BLaER1 (cell line): ENCODE measurements at regions not wholly inside any gene's neighbourhood (a gene's known extent, or its start where the extent isn't known, plus 50 kb on each side); places are given as distances from the start of the nearest gene placed in this dataset.
A peak's percentile ranks its signal among the peaks of the same experiment; 100 is the strongest.

Source experiments
- H3K27ac ChIP-seq: shearing (Covaris generic); formaldehyde crosslinking; 2 replicates; pipeline ENCODE4 v1.8.1; 2022
- H3K27me3 ChIP-seq: shearing (Covaris generic); formaldehyde crosslinking; 2 replicates; pipeline ENCODE4 v1.8.1; 2022
- H3K36me3 ChIP-seq: shearing (Covaris generic); formaldehyde crosslinking; 2 replicates; pipeline ENCODE4 v1.8.1; 2022
- H3K4me1 ChIP-seq: shearing (Covaris generic); formaldehyde crosslinking; 2 replicates; pipeline ENCODE4 v1.8.1; 2022
- H3K4me2 ChIP-seq: shearing (Covaris generic); formaldehyde crosslinking; 2 replicates; pipeline ENCODE4 v1.8.1; 2022
- H3K4me3 ChIP-seq: shearing (Covaris generic); formaldehyde crosslinking; 2 replicates; pipeline ENCODE4 v1.8.1; 2022
- H3K9ac ChIP-seq: shearing (Covaris generic); formaldehyde crosslinking; 2 replicates; pipeline ENCODE4 v1.8.1; 2022
- H3K9me3 ChIP-seq: shearing (Covaris generic); formaldehyde crosslinking; 2 replicates; pipeline ENCODE4 v1.8.1; 2022
- H4K20me1 ChIP-seq: shearing (Covaris generic); formaldehyde crosslinking; 2 replicates; pipeline ENCODE4 v1.8.1; 2022
- Cebpa-rat ChIP-seq: shearing (Covaris generic); IDR thresholded peaks from 2 replicates; pipeline ENCODE4 v1.8.1; 2022

DNA sequence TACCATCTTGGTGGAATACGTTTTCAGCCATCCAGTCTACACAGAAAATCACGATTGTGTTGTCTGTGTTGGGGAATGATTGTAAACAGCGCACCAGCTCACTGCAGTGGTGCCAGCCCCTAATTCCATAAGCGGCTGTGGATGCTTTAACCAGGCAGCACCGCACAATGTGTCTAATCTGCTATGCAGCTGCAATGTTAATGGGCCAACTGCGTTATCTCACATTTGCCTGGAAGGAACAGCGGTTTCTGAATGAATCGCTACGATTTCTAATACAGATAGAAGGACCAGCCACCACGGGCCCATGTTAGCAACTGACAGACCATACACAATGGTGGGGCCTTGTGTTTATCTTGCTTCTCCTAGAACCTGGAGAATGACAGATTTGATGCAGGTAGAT is 384.5 kb upstream of the KIRREL3 start:
- H3K4me2 ChIP-seq, result no peak overlapping the region
- H4K20me1 ChIP-seq, result no peaks in the 10 kb centered on the region
- no peaks in the 10 kb centered on the region for H3K36me3 ChIP-seq
- H3K4me1 ChIP-seq, result no peaks in the 10 kb centered on the region
- no peak overlapping the region for H3K4me3 ChIP-seq
- H3K9ac ChIP-seq, result no peak overlapping the region
- no peak for TF ChIP-seq Cebpa-rat
- no peaks in the 10 kb centered on the region for H3K27me3 ChIP-seq
- H3K9me3 ChIP-seq, result no peaks in the 10 kb centered on the region
- H3K27ac ChIP-seq, result no peak overlapping the region

DNA sequence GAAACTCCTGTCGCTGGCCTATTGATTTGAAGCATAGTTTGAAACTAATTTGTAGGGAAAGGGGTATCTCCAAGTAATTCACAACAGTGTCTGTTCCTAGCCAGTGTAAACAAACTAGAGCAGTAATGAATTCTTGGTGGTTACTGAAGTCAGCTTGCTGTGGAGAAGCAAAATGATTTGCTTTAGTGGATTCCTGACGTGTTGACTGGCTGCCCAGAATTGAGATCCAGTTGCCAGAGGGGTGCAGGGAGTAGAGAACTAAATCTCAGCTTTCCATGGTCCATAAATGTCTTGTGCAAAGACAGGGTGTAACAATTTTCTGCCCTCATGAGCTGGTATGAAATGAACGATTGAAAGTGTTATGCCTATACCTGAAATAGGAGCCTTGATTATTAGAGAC is 382.5 kb upstream of the KIRREL3 start:
- Histone ChIP-seq H3K27ac (no peak overlapping the region), H3K4me1 (no peaks in the 10 kb centered on the region), H3K9me3 (no peaks in the 10 kb centered on the region), H3K4me2 (no peak overlapping the region), H3K36me3 (no peaks in the 10 kb centered on the region), H3K9ac (no peak overlapping the region), H4K20me1 (no peaks in the 10 kb centered on the region), H3K4me3 (no peak overlapping the region), H3K27me3 (no peaks in the 10 kb centered on the region)
- no peak for TF ChIP-seq Cebpa-rat

DNA sequence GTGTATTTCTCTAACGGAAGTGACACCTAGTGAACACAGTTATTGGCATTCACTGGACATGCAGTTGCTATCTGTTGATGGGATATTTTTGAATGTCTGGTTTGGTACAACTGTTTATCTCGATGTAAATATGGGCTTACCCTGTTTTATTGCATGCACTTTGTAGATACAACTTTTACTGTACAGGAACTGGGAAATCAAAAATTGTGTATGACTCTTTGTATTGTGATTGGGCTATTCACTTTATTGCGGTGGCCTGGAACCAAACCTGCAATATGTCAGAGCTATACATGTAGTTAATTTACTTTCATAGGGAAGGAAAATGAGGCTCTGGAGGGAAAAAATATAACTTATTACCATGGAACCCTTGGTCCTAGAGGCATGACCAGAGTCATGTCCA is 380.7 kb upstream of the KIRREL3 start:
- Histone ChIP-seq H3K4me1 (no peaks in the 10 kb centered on the region), H3K9ac (no peak overlapping the region), H3K4me3 (no peak overlapping the region), H3K36me3 (no peaks in the 10 kb centered on the region), H4K20me1 (no peaks in the 10 kb centered on the region), H3K9me3 (no peaks in the 10 kb centered on the region), H3K4me2 (no peak overlapping the region), H3K27me3 (no peaks in the 10 kb centered on the region), H3K27ac (no peak overlapping the region)
- TF ChIP-seq Cebpa-rat, result no peak

DNA sequence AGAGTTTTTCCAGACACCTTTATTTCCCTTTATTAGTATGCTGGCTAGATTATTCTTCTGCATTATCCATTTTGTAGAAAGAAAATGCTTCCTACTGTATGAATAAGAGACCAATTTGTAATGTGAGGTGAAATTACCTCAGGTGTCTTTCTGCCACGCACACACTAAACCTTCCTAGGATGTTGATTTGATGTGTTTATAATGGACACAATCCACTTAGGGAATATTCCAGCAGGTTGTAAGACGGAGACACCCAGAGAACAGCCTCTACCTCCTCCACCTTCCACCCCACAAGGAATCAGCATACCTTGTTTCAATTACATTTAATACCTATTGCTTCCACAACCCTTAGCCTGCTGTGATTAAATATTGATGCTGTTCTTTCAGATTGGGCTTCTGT is 379.1 kb upstream of the KIRREL3 start:
- Histone ChIP-seq H3K9me3 (no peaks in the 10 kb centered on the region), H3K27me3 (no peaks in the 10 kb centered on the region), H3K4me2 (no peak overlapping the region), H3K27ac (no peak overlapping the region), H4K20me1 (no peaks in the 10 kb centered on the region), H3K36me3 (no peaks in the 10 kb centered on the region), H3K4me3 (no peak overlapping the region), H3K4me1 (no peaks in the 10 kb centered on the region), H3K9ac (no peak overlapping the region)
- TF ChIP-seq Cebpa-rat, result no peak

DNA sequence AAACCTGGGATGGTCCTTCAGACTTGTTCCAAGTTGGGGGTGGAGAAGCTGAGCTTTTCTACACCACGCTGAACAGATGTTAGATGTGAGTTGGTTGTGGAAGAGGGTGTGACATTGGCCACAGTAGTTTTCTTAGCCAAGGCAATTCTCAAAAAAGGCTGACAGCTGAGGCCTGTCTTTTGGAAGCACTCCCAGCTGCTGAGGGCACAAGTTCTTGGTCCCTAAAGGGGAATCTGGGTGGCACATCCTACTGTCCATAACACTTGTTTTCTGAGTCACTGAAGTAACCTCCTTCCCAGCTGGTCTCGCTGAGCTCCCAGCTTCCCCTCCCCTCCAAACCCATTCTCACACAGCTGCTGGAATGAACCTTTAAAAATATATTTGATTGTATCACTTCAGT is 375.7 kb upstream of the KIRREL3 start:
- Histone ChIP-seq H3K27me3 (no peaks in the 10 kb centered on the region), H3K4me1 (no peaks in the 10 kb centered on the region), H3K36me3 (no peaks in the 10 kb centered on the region), H3K27ac (no peak overlapping the region), H3K4me3 (no peak overlapping the region), H4K20me1 (no peaks in the 10 kb centered on the region), H3K9ac (no peak overlapping the region), H3K4me2 (no peak overlapping the region), H3K9me3 (no peaks in the 10 kb centered on the region)
- no peak for TF ChIP-seq Cebpa-rat

DNA sequence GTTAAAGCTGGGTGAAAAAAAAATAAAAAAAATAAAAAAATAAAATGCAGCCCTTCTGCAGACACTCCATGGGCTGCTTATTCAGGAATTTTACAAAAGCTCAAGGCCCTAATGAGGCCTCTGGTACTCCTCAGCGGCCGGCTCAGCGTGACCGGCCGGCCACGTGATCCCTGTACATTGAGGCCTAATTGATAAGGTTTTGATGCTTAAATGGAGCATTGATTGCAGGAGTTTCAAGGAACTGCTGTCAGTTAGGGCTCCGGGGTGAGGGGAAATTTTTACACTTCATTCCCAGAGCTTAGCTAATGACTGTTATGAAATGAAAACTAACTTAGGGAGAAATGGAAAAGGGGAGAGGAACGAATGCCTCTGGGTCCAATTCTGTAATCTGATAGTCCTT is 368.8 kb upstream of the KIRREL3 start:
- Histone ChIP-seq H3K27me3 (no peaks in the 10 kb centered on the region), H3K27ac (no peak overlapping the region), H3K9me3 (no peaks in the 10 kb centered on the region), H4K20me1 (no peaks in the 10 kb centered on the region), H3K4me2 (no peak overlapping the region), H3K4me1 (no peaks in the 10 kb centered on the region), H3K9ac (no peak overlapping the region), H3K4me3 (no peak overlapping the region), H3K36me3 (no peaks in the 10 kb centered on the region)
- TF ChIP-seq Cebpa-rat, result no peak

DNA sequence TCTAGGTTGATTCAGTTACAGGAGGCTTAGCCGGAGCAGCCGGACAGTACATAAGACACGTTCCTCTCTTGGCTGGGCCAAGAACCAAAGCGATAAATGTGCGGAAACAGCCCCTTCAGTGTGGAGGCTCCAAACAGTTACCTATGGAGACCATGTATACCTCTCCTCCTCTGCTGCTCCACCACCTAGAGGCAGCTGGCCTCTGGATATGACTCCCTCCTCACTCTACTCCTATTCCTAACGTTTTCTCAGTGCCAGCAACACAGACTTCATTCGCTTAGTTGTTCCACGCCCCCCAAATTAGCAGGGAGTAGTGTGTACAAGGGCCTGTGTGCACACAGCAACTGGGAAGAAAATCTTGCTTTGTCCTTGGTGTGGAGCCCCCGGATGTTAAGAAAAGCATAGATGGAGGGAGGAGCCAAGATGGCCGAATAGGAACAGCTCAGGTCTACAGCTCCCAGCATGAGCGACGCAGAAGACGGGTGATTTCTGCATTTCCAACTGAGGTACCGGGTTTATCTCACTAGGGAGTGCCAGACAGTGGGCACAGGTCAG is 362.3 kb upstream of the KIRREL3 start:
- Histone ChIP-seq H3K4me2 (no peak overlapping the region), H4K20me1 (no peaks in the 10 kb centered on the region), H3K4me3 (no peak overlapping the region), H3K27me3 (no peaks in the 10 kb centered on the region), H3K9ac (no peak overlapping the region), H3K4me1 (no peaks in the 10 kb centered on the region), H3K27ac (no peak overlapping the region), H3K36me3 (no peaks in the 10 kb centered on the region), H3K9me3 (no peaks in the 10 kb centered on the region)
- TF ChIP-seq Cebpa-rat, result no peak

DNA sequence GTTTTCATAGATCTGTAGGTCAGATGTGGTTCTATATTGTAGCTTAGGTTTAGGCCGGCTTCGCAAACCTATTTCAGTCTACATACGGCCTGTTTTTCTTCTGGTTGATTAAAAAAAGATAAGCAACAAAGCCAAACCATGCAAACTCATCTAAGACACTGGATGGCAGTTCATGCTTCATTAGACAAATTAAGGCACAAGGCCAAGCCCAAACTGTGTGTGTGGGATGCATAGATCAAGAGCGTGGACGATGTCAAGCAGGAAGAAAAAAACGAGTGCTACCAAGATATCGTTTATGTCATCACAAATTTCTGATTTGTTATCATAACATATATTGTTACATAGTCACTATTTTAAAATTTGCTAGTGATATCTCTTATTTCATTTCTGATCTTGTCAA is 357.6 kb upstream of the KIRREL3 start:
- Histone ChIP-seq H3K36me3 (no peaks in the 10 kb centered on the region), H3K4me3 (no peak overlapping the region), H3K27ac (no peak overlapping the region), H4K20me1 (no peaks in the 10 kb centered on the region), H3K4me1 (no peaks in the 10 kb centered on the region), H3K27me3 (no peaks in the 10 kb centered on the region), H3K9ac (no peak overlapping the region), H3K9me3 (no peaks in the 10 kb centered on the region), H3K4me2 (no peak overlapping the region)
- no peak for TF ChIP-seq Cebpa-rat

DNA sequence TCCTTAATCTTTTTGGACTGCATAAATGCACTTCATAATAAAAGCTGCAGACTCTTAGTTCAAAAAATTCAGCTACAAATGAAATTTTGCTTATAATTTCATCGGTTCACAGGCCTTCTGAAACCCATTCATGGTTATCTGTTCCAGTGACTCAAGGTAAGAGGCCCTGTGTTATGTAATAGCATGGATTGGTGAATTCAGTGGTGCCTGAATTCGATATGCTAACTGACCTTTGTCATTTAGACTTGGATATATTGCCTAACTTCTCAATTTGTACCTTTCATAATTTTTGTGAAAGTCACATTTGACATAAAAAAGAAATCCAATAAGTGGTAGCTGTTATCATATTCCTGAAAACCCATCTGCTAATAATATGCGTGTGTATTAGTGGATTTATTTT is 349.9 kb upstream of the KIRREL3 start:
- peaks cover 13% of the 10 kb centered on the region for H3K9me3 ChIP-seq
- no peak overlapping the region for H3K4me2 ChIP-seq
- H3K9ac ChIP-seq, result no peak overlapping the region
- H3K27me3 ChIP-seq, result no peaks in the 10 kb centered on the region
- no peak for TF ChIP-seq Cebpa-rat
- no peaks in the 10 kb centered on the region for H3K36me3 ChIP-seq
- H3K4me1 ChIP-seq, result no peaks in the 10 kb centered on the region
- H4K20me1 ChIP-seq, result no peaks in the 10 kb centered on the region
- no peak overlapping the region for H3K4me3 ChIP-seq
- no peak overlapping the region for H3K27ac ChIP-seq

DNA sequence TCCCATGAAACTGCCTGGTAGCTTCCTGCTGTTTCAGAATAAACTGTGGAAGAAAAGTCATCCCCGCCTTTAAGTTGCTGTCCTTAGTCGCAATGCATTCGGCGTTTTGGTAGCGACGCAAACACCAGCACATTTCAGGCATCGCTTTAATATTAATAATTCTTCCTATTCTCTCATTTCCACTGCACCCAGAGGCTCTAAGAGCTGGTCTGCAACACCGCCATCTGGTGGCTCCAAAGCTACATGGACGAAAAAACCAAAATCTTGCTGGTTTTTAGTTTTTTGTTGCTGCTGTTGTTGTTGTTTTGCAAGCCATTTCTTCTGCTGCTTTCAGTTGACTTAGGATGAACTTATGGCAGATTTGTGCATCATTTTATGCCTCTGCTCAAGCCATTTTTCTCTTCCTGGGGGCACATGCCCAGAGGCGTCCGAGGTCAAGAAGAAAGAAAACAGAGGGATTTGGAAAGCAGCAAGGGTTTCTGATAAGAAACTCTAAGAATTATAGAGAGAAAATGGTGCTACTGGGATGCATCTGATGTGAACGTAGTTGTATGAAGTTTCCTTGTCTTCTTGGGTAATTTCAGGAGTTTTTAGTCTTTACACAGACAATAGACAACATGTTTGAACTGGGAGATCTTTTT is 345.4 kb upstream of the KIRREL3 start:
- no peak overlapping the region for H3K4me3 ChIP-seq

DNA sequence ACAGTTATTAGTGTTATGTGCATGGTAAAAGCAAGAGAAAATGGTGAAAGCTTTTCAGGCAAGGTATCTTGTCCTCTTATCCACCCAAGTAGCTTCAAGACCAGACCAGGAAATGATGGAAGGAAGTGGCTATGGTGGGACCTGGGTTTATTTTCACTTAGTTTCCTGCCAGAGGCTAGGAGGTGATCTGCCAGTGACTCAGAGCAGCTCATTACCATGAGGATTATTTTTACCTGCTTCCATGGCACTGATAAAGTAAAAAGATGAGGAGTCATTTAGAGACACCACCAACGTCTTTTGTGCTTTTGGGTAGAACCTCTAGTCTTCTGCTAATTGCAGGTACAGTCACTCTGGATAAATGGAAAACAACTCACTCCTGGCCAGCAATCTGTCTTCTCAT is 339.9 kb upstream of the KIRREL3 start:
- Histone ChIP-seq H3K36me3 (no peaks in the 10 kb centered on the region), H3K4me3 (no peak overlapping the region), H3K9me3 (no peaks in the 10 kb centered on the region), H4K20me1 (no peaks in the 10 kb centered on the region), H3K27ac (no peak overlapping the region), H3K27me3 (no peaks in the 10 kb centered on the region), H3K9ac (no peak overlapping the region), H3K4me2 (peak overlapping the region; percentile 45), H3K4me1 (peaks cover 7% of the 10 kb centered on the region)
- no peak for TF ChIP-seq Cebpa-rat

More for the DNA sequence above, 345.4 kb upstream of the KIRREL3 start:
- TF ChIP-seq Cebpa-rat, result no peak
- Histone ChIP-seq H4K20me1 (no peaks in the 10 kb centered on the region), H3K4me2 (no peak overlapping the region), H3K27me3 (no peaks in the 10 kb centered on the region), H3K4me1 (no peaks in the 10 kb centered on the region), H3K36me3 (no peaks in the 10 kb centered on the region), H3K27ac (no peak overlapping the region), H3K9ac (no peak overlapping the region), H3K9me3 (peaks cover 13% of the 10 kb centered on the region)
